B cell (primary cell): ENCODE measurements at regions not wholly inside any gene's neighbourhood (a gene's known extent, or its start where the extent isn't known, plus 50 kb on each side); places are given as distances from the start of the nearest gene placed in this dataset.

ENCODE experiments used
- ATAC-seq: fragments of 200-7000 bp; cut with Tn5 transposase; one replicate; pipeline ENCODE4 v1.10.0; 2021; ENCODE audit warnings: low read depth, mild to moderate bottlenecking, moderate number of reproducible peaks, moderate library complexity
- CTCF ChIA-PET: fragments of 350-600 bp; sonication (Branson Sonifier 250); formaldehyde crosslinking; loops from one replicate; lab custom pipeline; 2021; ENCODE audit warnings: antibody characterized with exemption, inconsistent platforms; lab: Charles Lee
- POLR2A ChIA-PET: fragments of 350-600 bp; sonication (Branson Sonifier 250); formaldehyde crosslinking; loops from one replicate; lab custom pipeline; 2021; ENCODE audit warnings: antibody characterized with exemption; lab: Charles Lee
- DNase-seq: peaks from one replicate; pipeline ENCODE4 v3.0.0; 2013
- H2AFZ ChIP-seq: 2 replicates; pipeline ENCODE4 v1.6.1; 2012; ENCODE audit warnings: mild to moderate bottlenecking, low read depth, low read length; ENCODE audit not compliant: insufficient read depth, poor library complexity, severe bottlenecking
- H3K27ac ChIP-seq, 2 donors: 1 replicate in 1 of 2; 2 replicates in 1 of 2; pipeline ENCODE4 v1.5.1; 2012 to 2013; ENCODE audit warnings: low read length in 2 of 2, mild to moderate bottlenecking in 2 of 2, moderate library complexity in 1 of 2
- H3K27me3 ChIP-seq, 4 experiments: fragments of 200-600 bp in 1 of 4; sonication (generic) in 1 of 4; replicated peaks in 1 of 4; 1 replicate in 2 of 4; 2 replicates in 2 of 4; pipeline versions ENCODE4 v1.6.1 to v1.7.0; 2013 to 2016; ENCODE audit warnings: low read length in 3 of 4, mild to moderate bottlenecking in 2 of 4, mixed read lengths in 1 of 4, moderate library complexity in 1 of 4; ENCODE audit not compliant: insufficient read depth in 4 of 4, control insufficient read depth in 3 of 4; ENCODE audit errors: control extremely low read depth in 1 of 4
- H3K36me3 ChIP-seq, 2 experiments: replicated peaks in 1 of 2; 1 replicate in 1 of 2; 2 replicates in 1 of 2; pipeline versions ENCODE4 v1.6.1 to v1.7.1; 2013; ENCODE audit warnings: low read length in 1 of 2; ENCODE audit not compliant: insufficient read depth in 2 of 2, control insufficient read depth in 1 of 2; ENCODE audit errors: control extremely low read depth in 1 of 2, extremely low read depth in 1 of 2
- H3K4me1 ChIP-seq, 2 donors: fragments of 200-600 bp in 1 of 2; sonication (generic) in 1 of 2; 1 replicate in 1 of 2; 2 replicates in 1 of 2; pipeline versions ENCODE4 v1.5.1 to v1.6.1; 2013 to 2017; ENCODE audit warnings: low read length in 2 of 2; ENCODE audit not compliant: control insufficient read depth in 2 of 2, insufficient read depth in 2 of 2
- H3K4me2 ChIP-seq: replicated peaks from 2 replicates; pipeline ENCODE3; 2012; ENCODE audit warnings: mild to moderate bottlenecking, low read depth, low read length; ENCODE audit not compliant: poor library complexity, severe bottlenecking
- H3K4me3 ChIP-seq, 5 experiments: fragments of 200-600 bp in 1 of 5; sonication (generic) in 1 of 5; 1 replicate in 3 of 5; 2 replicates in 2 of 5; pipeline versions ENCODE4 v1.5.1 to v1.7.0; 2011 to 2016; ENCODE audit warnings: low read length in 4 of 5, mild to moderate bottlenecking in 4 of 5, low read depth in 2 of 5, control low read depth in 1 of 5, moderate library complexity in 1 of 5; ENCODE audit not compliant: insufficient read depth in 1 of 5; ENCODE audit errors: control extremely low read depth in 1 of 5, extremely low read depth in 1 of 5
- H3K79me2 ChIP-seq: fragments of 200-600 bp; sonication (generic); one replicate; pipeline ENCODE4 v1.6.0; 2016; ENCODE audit warnings: low read length; ENCODE audit not compliant: control insufficient read depth, insufficient read depth
- H3K9ac ChIP-seq: fragments of 200-600 bp; sonication (generic); 2 replicates; pipeline ENCODE4 v1.6.1; 2017; ENCODE audit warnings: mild to moderate bottlenecking, low read length, moderate library complexity
- H3K9me3 ChIP-seq, 3 donors: one replicate each; pipeline versions ENCODE4 v1.6.1 to v1.7.1; 2013; ENCODE audit warnings: low read length in 2 of 3; ENCODE audit not compliant: control insufficient read depth in 2 of 3, insufficient read depth in 1 of 3; ENCODE audit errors: control extremely low read depth in 1 of 3
- H4K20me1 ChIP-seq: 2 replicates; pipeline ENCODE4 v1.6.0; 2012; ENCODE audit warnings: mild to moderate bottlenecking, low read length; ENCODE audit not compliant: insufficient read depth, control insufficient read depth, poor library complexity, severe bottlenecking
- H3K27ac Mint-ChIP-seq: one replicate; pipeline ENCODE4 v1.8.0; 2021; ENCODE audit warnings: mixed read lengths
- H3K27me3 Mint-ChIP-seq: one replicate; pipeline ENCODE4 v1.8.0; 2021; ENCODE audit warnings: mixed read lengths
- H3K4me1 Mint-ChIP-seq: one replicate; pipeline ENCODE4 v1.8.0; 2021; ENCODE audit warnings: mixed read lengths
- H3K4me3 Mint-ChIP-seq: one replicate; pipeline ENCODE4 v1.8.0; 2021; ENCODE audit warnings: mixed read lengths
- H3K9me3 Mint-ChIP-seq: one replicate; pipeline ENCODE4 v1.8.0; 2022; ENCODE audit warnings: mixed read lengths; ENCODE audit not compliant: insufficient read depth
- EZH2 ChIP-seq: IDR thresholded peaks from 2 replicates; pipeline ENCODE4 v1.6.1; 2012; ENCODE audit warnings: borderline replicate concordance, low read depth, mild to moderate bottlenecking, moderate library complexity, low read length; ENCODE audit not compliant: insufficient read depth, poor library complexity, severe bottlenecking
- WGBS: methylation state at CpG from one replicate; pipeline ENCODE4 v1.1.5; 2013; ENCODE audit warnings: missing lambda C conversion rate; ENCODE audit not compliant: insufficient coverage; 5-methylcytosine and 5-hydroxymethylcytosine counted together
- intact Hi-C: fragments of 100-400 bp; cut with micrococcal nuclease; formaldehyde crosslinking; loops from one replicate; pipeline ENCODE4 v1.10.0; 2022
- TF ChIP-seq, protein P1 (sequence below): fragments of 200-600 bp; IDR thresholded peaks from one replicate; pipeline ENCODE4 v1.8.0; 2022; ENCODE audit warnings: antibody characterized with exemption, mild to moderate bottlenecking

DNA sequence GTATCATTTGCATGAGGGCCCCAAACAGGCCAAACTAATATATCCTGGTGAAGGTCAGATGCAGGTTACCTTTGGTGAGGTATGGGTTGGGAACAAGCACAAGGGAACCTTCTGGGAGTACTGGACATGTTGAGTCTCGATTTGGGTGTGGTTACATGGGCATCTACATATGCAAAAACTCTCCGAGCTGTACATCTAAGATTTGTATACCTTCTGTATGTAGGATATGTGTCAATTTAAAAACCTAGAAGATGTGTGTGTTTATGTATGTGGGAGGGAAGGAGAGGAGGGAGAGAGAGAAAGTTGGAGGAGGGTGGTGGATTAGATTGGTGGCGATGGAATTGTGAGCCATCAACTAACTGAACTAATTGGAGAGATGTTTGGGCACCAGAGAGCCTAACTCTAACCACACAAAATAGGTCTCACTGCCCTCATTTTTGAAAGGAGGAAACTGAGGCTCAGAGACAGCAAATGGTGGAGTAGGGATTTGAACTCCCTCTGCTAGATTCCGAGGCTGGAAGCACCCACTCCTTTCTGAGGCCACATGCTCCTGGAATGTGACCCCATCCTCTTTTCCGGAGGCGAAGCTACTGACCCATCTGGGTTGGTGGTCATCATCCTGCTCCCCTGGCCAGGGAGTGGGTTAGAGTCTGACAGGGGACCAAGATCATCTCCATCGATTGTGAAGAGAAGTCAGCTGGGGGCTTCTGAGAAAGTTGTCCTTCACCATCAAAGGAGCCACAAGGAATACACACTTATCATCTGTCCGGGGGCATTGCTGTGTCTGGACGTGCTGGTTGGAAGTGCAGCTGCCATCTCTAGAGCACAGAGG is 107.3 kb upstream of the MYCN start:
- no peak overlapping the region for H2AFZ ChIP-seq
- 91% methylated on average over 5 of the region's 9 CpGs for WGBS
- no peaks in the 10 kb centered on the region for H3K36me3 ChIP-seq
- H3K79me2 ChIP-seq, result no peaks in the 10 kb centered on the region
- ChIA-PET POLR2A (no interaction called here), CTCF (no interaction called here)
- TF ChIP-seq EZH2, result no peak
- TF ChIP-seq, protein P1, sequence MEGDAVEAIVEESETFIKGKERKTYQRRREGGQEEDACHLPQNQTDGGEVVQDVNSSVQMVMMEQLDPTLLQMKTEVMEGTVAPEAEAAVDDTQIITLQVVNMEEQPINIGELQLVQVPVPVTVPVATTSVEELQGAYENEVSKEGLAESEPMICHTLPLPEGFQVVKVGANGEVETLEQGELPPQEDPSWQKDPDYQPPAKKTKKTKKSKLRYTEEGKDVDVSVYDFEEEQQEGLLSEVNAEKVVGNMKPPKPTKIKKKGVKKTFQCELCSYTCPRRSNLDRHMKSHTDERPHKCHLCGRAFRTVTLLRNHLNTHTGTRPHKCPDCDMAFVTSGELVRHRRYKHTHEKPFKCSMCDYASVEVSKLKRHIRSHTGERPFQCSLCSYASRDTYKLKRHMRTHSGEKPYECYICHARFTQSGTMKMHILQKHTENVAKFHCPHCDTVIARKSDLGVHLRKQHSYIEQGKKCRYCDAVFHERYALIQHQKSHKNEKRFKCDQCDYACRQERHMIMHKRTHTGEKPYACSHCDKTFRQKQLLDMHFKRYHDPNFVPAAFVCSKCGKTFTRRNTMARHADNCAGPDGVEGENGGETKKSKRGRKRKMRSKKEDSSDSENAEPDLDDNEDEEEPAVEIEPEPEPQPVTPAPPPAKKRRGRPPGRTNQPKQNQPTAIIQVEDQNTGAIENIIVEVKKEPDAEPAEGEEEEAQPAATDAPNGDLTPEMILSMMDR, result no peak
- Mint-ChIP-seq H3K9me3 (no peaks in the 10 kb centered on the region), H3K4me1 (no peaks in the 10 kb centered on the region), H3K27ac (no peak overlapping the region), H3K27me3 (no peaks in the 10 kb centered on the region), H3K4me3 (no peak overlapping the region)
- ATAC-seq, result no peak
- no peak overlapping the region for H3K4me3 ChIP-seq
- H3K4me1 ChIP-seq, result no peaks in the 10 kb centered on the region
- peaks cover 0 to 6% (median 0%) of the 10 kb centered on the region in 3 donors for H3K9me3 ChIP-seq
- no peaks in the 10 kb centered on the region for H3K27me3 ChIP-seq
- intact Hi-C loops, result no loop called here
- H4K20me1 ChIP-seq, result no peaks in the 10 kb centered on the region
- no peak overlapping the region for H3K9ac ChIP-seq
- no peak overlapping the region for H3K27ac ChIP-seq
- no peak for DNase-seq
- no peak overlapping the region for H3K4me2 ChIP-seq

DNA sequence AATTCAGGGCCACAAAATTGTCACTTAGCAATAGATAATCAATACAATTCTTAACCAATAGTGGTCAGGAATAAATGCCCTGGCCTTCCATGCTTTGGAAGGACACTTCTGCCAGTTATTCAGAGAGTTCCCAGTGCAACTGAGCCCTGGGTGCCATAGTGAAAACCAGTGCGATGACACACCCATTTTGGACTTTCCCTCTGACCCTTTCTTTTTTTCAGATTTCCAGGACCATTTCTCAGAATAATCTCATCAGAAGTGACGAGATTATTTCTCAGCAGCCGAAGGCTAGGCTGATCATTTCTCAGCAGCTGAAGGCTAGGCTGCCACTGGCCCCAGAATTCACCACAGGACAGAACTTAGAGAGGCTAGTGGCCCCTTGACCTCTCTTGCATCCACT is 106.6 kb upstream of the MYCN start:
- no peaks in the 10 kb centered on the region for H4K20me1 ChIP-seq
- H3K4me1 ChIP-seq, result no peaks in the 10 kb centered on the region
- H3K27ac ChIP-seq, result no peak overlapping the region
- intact Hi-C loops, result no loop called here
- no peaks in the 10 kb centered on the region for H3K36me3 ChIP-seq
- no peak for ATAC-seq
- Mint-ChIP-seq H3K4me1 (no peaks in the 10 kb centered on the region), H3K27me3 (no peaks in the 10 kb centered on the region), H3K4me3 (no peak overlapping the region), H3K27ac (no peak overlapping the region), H3K9me3 (no peaks in the 10 kb centered on the region)
- H2AFZ ChIP-seq, result no peak overlapping the region
- no peak for DNase-seq
- no peaks in the 10 kb centered on the region for H3K79me2 ChIP-seq
- H3K9me3 ChIP-seq, result peaks cover 0 to 6% (median 0%) of the 10 kb centered on the region in 3 donors
- WGBS, result 89% methylated on average over 3 of the region's 3 CpGs
- H3K9ac ChIP-seq, result no peak overlapping the region
- H3K4me3 ChIP-seq, result no peak overlapping the region
- H3K27me3 ChIP-seq, result no peaks in the 10 kb centered on the region
- no peak overlapping the region for H3K4me2 ChIP-seq
- ChIA-PET CTCF (no interaction called here), POLR2A (no interaction called here)
- TF ChIP-seq, protein P1, result no peak
- no peak for TF ChIP-seq EZH2
